Nephron (organoid): ENCODE measurements at regions not wholly inside any gene's neighbourhood (a gene's known extent, or its start where the extent isn't known, plus 50 kb on each side); places are given as distances from the start of the nearest gene placed in this dataset.
A peak's percentile ranks its signal among the peaks of the same experiment; 100 is the strongest.

ENCODE experiments used
- H3K27ac Mint-ChIP-seq, 3 experiments: 2 replicates each; pipeline ENCODE4 v1.8.0; 2020; ENCODE audit warnings: mixed read lengths in 3 of 3, mild to moderate bottlenecking in 2 of 3, moderate library complexity in 1 of 3
- H3K27me3 Mint-ChIP-seq: 2 replicates; pipeline ENCODE4 v1.8.0; 2021; ENCODE audit warnings: low read depth, mild to moderate bottlenecking, moderate library complexity, mixed read lengths
- H3K36me3 Mint-ChIP-seq: 2 replicates; pipeline ENCODE4 v1.8.0; 2020; ENCODE audit warnings: low read depth, mixed read lengths
- H3K4me1 Mint-ChIP-seq: 2 replicates; pipeline ENCODE4 v1.8.0; 2020; ENCODE audit warnings: mixed read lengths
- H3K4me3 Mint-ChIP-seq, 3 experiments: 2 replicates each; pipeline ENCODE4 v1.8.0; 2020; ENCODE audit warnings: mild to moderate bottlenecking in 3 of 3, mixed read lengths in 3 of 3, moderate library complexity in 2 of 3
- H3K9me3 Mint-ChIP-seq: 2 replicates; pipeline ENCODE4 v1.8.0; 2020; ENCODE audit warnings: mixed read lengths
- TF ChIP-seq, protein P1 (sequence below), 3 experiments: fragments of 200-600 bp; sonication (generic); IDR thresholded peaks; one replicate each; pipeline ENCODE4 v1.5.0; 2021; ENCODE audit warnings: antibody characterized with exemption in 3 of 3; ENCODE audit not compliant: unreplicated experiment in 3 of 3

GRCh38 chr2:5959836-5960820 is 267.9 kb downstream of the SOX11 start:
- Mint-ChIP-seq H3K36me3 (no peaks in the 10 kb centered on the region), H3K27ac (no peak overlapping the region), H3K4me1 (no peaks in the 10 kb centered on the region), H3K9me3 (peaks cover 24% of the 10 kb centered on the region), H3K27me3 (no peaks in the 10 kb centered on the region), H3K4me3 (no peak overlapping the region)
- TF ChIP-seq, protein P1, sequence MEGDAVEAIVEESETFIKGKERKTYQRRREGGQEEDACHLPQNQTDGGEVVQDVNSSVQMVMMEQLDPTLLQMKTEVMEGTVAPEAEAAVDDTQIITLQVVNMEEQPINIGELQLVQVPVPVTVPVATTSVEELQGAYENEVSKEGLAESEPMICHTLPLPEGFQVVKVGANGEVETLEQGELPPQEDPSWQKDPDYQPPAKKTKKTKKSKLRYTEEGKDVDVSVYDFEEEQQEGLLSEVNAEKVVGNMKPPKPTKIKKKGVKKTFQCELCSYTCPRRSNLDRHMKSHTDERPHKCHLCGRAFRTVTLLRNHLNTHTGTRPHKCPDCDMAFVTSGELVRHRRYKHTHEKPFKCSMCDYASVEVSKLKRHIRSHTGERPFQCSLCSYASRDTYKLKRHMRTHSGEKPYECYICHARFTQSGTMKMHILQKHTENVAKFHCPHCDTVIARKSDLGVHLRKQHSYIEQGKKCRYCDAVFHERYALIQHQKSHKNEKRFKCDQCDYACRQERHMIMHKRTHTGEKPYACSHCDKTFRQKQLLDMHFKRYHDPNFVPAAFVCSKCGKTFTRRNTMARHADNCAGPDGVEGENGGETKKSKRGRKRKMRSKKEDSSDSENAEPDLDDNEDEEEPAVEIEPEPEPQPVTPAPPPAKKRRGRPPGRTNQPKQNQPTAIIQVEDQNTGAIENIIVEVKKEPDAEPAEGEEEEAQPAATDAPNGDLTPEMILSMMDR (IDR thresholded peaks at IDR 0.05; ENCODE audit: unreplicated experiment in 3 of 3) = no peak

GRCh38 chr2:5967506-5967905 is 275.3 kb downstream of the SOX11 start:
- H3K9me3 Mint-ChIP-seq = peaks cover 11% of the 10 kb centered on the region
- H3K27ac Mint-ChIP-seq = no peak overlapping the region
- H3K4me3 Mint-ChIP-seq = no peak overlapping the region
- H3K4me1 Mint-ChIP-seq = peaks cover 19% of the 10 kb centered on the region
- H3K36me3 Mint-ChIP-seq = no peaks in the 10 kb centered on the region
- TF ChIP-seq, protein P1 (IDR thresholded peaks at IDR 0.05; ENCODE audit: unreplicated experiment in 3 of 3) = no peak
- H3K27me3 Mint-ChIP-seq = no peaks in the 10 kb centered on the region

DNA sequence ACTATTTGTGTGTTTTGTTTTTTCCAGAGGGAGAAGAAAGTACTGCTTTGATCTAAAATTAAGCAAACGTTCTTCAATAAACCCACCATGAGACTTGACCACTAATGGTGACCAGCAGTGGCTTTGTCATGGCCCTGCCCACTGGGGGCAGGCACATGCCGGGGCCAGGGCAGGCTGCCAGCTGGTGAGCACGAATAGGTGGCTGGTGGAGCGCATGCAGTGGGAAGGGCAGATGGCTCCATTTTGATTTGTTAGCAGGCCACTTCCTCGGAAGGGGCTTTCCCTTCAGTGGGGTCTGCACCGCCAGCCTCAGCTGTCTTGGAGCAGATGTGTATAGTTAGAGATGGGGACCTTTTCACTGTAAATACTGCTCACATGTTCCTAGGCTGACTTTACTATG is 277.1 kb downstream of the SOX11 start:
- TF ChIP-seq, protein P1 (IDR thresholded peaks at IDR 0.05; ENCODE audit: unreplicated experiment in 3 of 3) = no peak
- Mint-ChIP-seq H3K4me3 (no peak overlapping the region), H3K36me3 (no peaks in the 10 kb centered on the region), H3K4me1 (peaks cover 19% of the 10 kb centered on the region), H3K9me3 (peaks cover 2% of the 10 kb centered on the region), H3K27me3 (peaks cover 5% of the 10 kb centered on the region), H3K27ac (peak overlapping the region in 2 of 3 experiments; percentile 31 to 57)

DNA sequence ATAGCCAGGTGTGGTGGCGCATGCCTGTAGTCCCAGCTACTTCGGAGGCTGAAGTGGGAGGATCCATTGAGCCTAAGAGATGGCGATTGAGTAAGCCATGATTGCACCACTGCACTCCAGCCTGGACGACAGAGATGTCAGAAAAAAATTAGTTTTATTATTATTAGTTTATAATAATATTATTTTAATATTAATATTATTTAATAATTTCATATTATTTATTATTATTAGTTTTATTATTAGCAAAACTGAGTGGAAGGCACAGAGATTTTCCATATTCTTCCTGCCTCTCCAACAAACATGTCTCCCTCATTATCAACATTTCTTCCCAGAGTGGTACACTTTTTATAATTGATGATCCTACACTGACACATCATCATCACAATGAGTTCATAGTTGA is 278.2 kb downstream of the SOX11 start:
- no peak overlapping the region for H3K27ac Mint-ChIP-seq
- H3K9me3 Mint-ChIP-seq = peaks cover 2% of the 10 kb centered on the region
- H3K4me3 Mint-ChIP-seq = no peak overlapping the region
- H3K27me3 Mint-ChIP-seq = peaks cover 5% of the 10 kb centered on the region
- H3K4me1 Mint-ChIP-seq = peaks cover 26% of the 10 kb centered on the region
- H3K36me3 Mint-ChIP-seq = no peaks in the 10 kb centered on the region
- TF ChIP-seq, protein P1 (IDR thresholded peaks at IDR 0.05; ENCODE audit: unreplicated experiment in 3 of 3) = no peak

GRCh38 chr2:5974477-5974876 is 282.3 kb downstream of the SOX11 start:
- Mint-ChIP-seq H3K27ac (no peak overlapping the region), H3K9me3 (peaks cover 2% of the 10 kb centered on the region)

More at GRCh38 chr2:5974477-5974876, 282.3 kb downstream of the SOX11 start:
- TF ChIP-seq, protein P1 (IDR thresholded peaks at IDR 0.05; ENCODE audit: unreplicated experiment in 3 of 3) = no peak
- H3K4me1 Mint-ChIP-seq = peaks cover 21% of the 10 kb centered on the region
- H3K36me3 Mint-ChIP-seq = no peaks in the 10 kb centered on the region
- no peak overlapping the region for H3K4me3 Mint-ChIP-seq
- H3K27me3 Mint-ChIP-seq = peaks cover 26% of the 10 kb centered on the region
